Parathyroid adenoma (tissue), 2 donors: ENCODE measurements at regions not wholly inside any gene's neighbourhood (a gene's known extent, or its start where the extent isn't known, plus 50 kb on each side); places are given as distances from the start of the nearest gene placed in this dataset.
"Not testable (repeated sequence)": the region's sequence is repeated elsewhere in the genome, so short reads cannot be mapped to it uniquely, and the experiment has no call there.

ENCODE experiments used
- H2AFZ ChIP-seq: fragments of 300-600 bp; sonication (generic); one replicate; pipeline ENCODE4 v1.7.0; 2017; ENCODE audit warnings: antibody characterized with exemption, mild to moderate bottlenecking
- H3K27ac ChIP-seq: fragments of 300-600 bp; sonication (generic); one replicate; pipeline ENCODE4 v1.7.0; 2017
- H3K27me3 ChIP-seq: fragments of 300-600 bp; sonication (generic); one replicate; pipeline ENCODE4 v1.7.0; 2017; ENCODE audit warnings: low read length; ENCODE audit not compliant: control insufficient read depth, insufficient read depth
- H3K36me3 ChIP-seq: fragments of 300-600 bp; sonication (generic); one replicate; pipeline ENCODE4 v1.7.0; 2017; ENCODE audit warnings: low read length; ENCODE audit not compliant: control insufficient read depth, insufficient read depth
- H3K4me1 ChIP-seq: fragments of 300-600 bp; sonication (generic); one replicate; pipeline ENCODE4 v1.7.0; 2017; ENCODE audit warnings: control low read depth
- H3K4me2 ChIP-seq: fragments of 300-600 bp; sonication (generic); one replicate; pipeline ENCODE4 v1.7.0; 2017; ENCODE audit warnings: low read length
- H3K4me3 ChIP-seq: fragments of 300-600 bp; sonication (generic); one replicate; pipeline ENCODE4 v1.7.0; 2017; ENCODE audit warnings: low read depth, low read length
- H3K79me2 ChIP-seq: fragments of 300-600 bp; sonication (generic); one replicate; pipeline ENCODE4 v1.7.0; 2017; ENCODE audit warnings: control low read depth
- H3K9ac ChIP-seq: fragments of 300-600 bp; sonication (generic); one replicate; pipeline ENCODE4 v1.7.0; 2017; ENCODE audit warnings: mild to moderate bottlenecking
- H3K9me3 ChIP-seq: fragments of 300-600 bp; sonication (generic); one replicate; pipeline ENCODE4 v1.7.0; 2017; ENCODE audit warnings: low read length; ENCODE audit not compliant: control insufficient read depth
- CTCF ChIP-seq: fragments of 300-600 bp; sonication (generic); IDR thresholded peaks from one replicate; pipeline ENCODE4 v1.7.0; 2017; ENCODE audit warnings: antibody characterized with exemption, mild to moderate bottlenecking
- donor health status: primary hyperparathyroidism.

DNA sequence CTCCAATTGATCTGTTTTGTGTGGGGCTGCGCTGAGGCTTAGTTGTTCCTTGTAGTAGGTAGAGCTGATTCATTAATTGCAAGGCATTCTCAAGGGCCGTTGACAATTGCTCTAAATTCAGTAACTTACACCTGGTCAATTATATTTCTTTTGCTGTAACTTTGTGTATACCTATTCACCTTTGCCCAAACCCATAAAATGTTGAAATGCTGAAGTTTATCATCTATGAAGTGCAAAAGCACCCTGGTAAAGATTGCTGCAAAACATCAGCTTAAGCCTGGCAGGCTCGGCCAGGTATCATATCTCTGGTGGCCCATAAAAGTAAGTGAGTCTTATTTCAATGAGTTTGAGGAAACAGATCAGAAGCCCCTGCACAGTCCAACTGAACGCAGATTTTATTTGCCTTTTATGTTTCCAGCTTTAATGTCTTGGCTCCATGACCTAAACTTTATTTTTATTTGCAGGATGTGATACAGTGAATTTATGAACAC, 203.6 kb upstream of the SLCO3A1 start:
- no peak overlapping the region for H3K4me3 ChIP-seq
- H3K9me3 ChIP-seq, result no peaks in the 10 kb centered on the region
- no peak overlapping the region for H3K27ac ChIP-seq
- H2AFZ ChIP-seq, result no peak overlapping the region
- H3K4me1 ChIP-seq, result no peaks in the 10 kb centered on the region
- no peaks in the 10 kb centered on the region for H3K79me2 ChIP-seq
- no peaks in the 10 kb centered on the region for H3K27me3 ChIP-seq
- no peak overlapping the region for H3K9ac ChIP-seq
- no peak overlapping the region for H3K4me2 ChIP-seq
- H3K36me3 ChIP-seq, result no peaks in the 10 kb centered on the region
- no peak for TF ChIP-seq CTCF

DNA sequence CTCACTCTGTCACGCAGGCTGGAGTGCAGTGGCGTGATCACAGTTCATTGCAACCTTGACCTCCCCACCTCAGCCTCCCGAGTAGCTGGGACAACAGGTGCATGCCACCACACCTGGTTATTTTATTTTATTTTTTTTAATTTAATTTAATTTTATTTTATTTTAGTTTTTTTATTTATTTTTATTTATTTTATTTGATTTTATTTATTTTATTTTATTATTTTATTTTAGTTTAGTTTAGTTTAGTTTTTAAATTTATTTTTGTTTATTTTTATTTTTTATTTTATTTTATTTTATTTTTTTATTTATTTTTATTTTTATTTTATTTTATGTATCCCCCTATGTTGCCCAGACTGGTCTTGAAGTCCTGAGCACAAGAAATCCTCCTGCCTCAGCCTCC, 202.3 kb upstream of the SLCO3A1 start:
- no peaks in the 10 kb centered on the region for H3K27me3 ChIP-seq
- no peaks in the 10 kb centered on the region for H3K36me3 ChIP-seq
- no peak overlapping the region for H2AFZ ChIP-seq
- no peak overlapping the region for H3K4me2 ChIP-seq
- TF ChIP-seq CTCF, result no peak
- H3K9me3 ChIP-seq, result no peaks in the 10 kb centered on the region
- no peaks in the 10 kb centered on the region for H3K4me1 ChIP-seq
- H3K27ac ChIP-seq, result no peak overlapping the region
- no peak overlapping the region for H3K4me3 ChIP-seq
- H3K79me2 ChIP-seq, result no peaks in the 10 kb centered on the region
- no peak overlapping the region for H3K9ac ChIP-seq

DNA sequence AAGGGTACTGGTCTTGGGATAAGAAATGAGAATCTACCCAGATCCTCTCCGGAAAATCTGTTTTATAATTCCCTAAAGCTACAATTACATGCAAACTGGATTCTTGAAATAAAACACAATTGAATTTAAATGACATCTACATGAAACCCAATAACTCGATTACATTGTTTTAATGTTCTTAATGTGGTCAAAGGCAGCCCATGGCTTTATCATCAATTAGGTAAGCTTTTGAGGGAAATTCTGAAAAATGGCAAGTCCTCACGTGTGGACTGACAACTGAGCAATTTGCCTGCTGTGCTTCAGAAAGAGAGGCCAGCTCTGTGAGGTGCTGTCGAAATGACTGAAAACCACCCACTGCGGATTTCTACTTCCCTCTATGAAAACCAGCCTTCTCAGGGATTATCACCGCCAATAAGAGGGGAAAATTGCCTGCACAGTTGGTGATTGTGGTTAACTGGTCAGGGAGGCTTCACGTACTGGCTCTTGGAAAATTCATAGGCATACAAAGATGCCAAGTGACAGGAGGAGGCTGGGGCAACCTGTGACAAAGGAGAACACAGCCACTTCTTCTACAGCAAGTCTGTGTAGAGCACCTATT, 200.8 kb upstream of the SLCO3A1 start:
- Histone ChIP-seq H3K27me3 (no peaks in the 10 kb centered on the region), H3K9ac (no peak overlapping the region), H3K9me3 (no peaks in the 10 kb centered on the region), H3K36me3 (no peaks in the 10 kb centered on the region), H3K79me2 (no peaks in the 10 kb centered on the region), H3K4me2 (no peak overlapping the region), H3K4me1 (no peaks in the 10 kb centered on the region), H3K27ac (no peak overlapping the region), H3K4me3 (no peak overlapping the region), H2AFZ (no peak overlapping the region)
- no peak for TF ChIP-seq CTCF

GRCh38 chr15:91655563-91656290, 197.8 kb upstream of the SLCO3A1 start:
- H3K4me2 ChIP-seq, H3K27ac ChIP-seq, H3K36me3 ChIP-seq, H3K9me3 ChIP-seq, H3K4me3 ChIP-seq, H3K79me2 ChIP-seq, H3K4me1 ChIP-seq, H3K9ac ChIP-seq, H2AFZ ChIP-seq, H3K27me3 ChIP-seq: not testable (repeated sequence)

DNA sequence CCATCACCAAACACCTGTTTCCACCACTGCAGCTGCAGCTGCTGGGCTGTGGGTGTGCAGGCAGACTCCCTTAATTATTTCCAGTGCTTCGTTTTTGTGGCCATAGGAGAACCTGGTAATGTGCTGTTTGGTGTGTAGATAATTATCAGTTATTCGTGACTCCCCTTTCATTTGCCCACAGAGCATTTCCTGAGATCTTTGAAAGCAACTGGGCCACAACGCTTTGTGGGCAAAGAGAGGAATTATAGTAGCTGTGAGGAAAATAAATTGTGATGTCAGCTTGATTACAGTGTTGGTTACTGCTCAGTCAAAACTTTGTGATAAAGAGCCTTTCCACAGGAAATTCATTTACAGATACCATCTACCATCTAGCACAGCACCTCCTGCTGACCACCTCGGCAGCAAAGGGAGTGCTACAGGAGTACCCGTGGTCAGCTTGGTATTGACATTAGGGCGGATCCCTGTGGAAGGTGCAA, 193.3 kb upstream of the SLCO3A1 start:
- Histone ChIP-seq H3K4me1 (no peaks in the 10 kb centered on the region), H2AFZ (no peak overlapping the region), H3K27me3 (no peaks in the 10 kb centered on the region), H3K9me3 (no peaks in the 10 kb centered on the region), H3K4me2 (no peak overlapping the region), H3K79me2 (no peaks in the 10 kb centered on the region), H3K27ac (no peak overlapping the region), H3K9ac (no peak overlapping the region), H3K4me3 (no peak overlapping the region), H3K36me3 (no peaks in the 10 kb centered on the region)
- no peak for TF ChIP-seq CTCF
